Ishikawa (cell line): ENCODE measurements at regions not wholly inside any gene's neighbourhood (a gene's known extent, or its start where the extent isn't known, plus 50 kb on each side); places are given as distances from the start of the nearest gene placed in this dataset.

Experiments used
- CEBPB ChIP-seq: IDR thresholded peaks from 2 replicates; pipeline ENCODE4 v1.6.1; 2012
- CREB1 ChIP-seq: IDR thresholded peaks from 2 replicates; pipeline ENCODE4 v1.6.1; 2012; ENCODE audit warnings: low read depth
- EGR1 ChIP-seq: IDR thresholded peaks from 2 replicates; pipeline ENCODE4 v1.6.1; 2012
- EP300 ChIP-seq: IDR thresholded peaks from 2 replicates; pipeline ENCODE4 v1.6.1; 2012; ENCODE audit warnings: borderline replicate concordance
- FOXM1 ChIP-seq: IDR thresholded peaks from 2 replicates; pipeline ENCODE4 v1.6.1; 2012; ENCODE audit warnings: low read depth, borderline replicate concordance
- NFIC ChIP-seq: IDR thresholded peaks from 2 replicates; pipeline ENCODE4 v1.6.1; 2012
- RAD21 ChIP-seq: IDR thresholded peaks from 2 replicates; pipeline ENCODE4 v1.6.1; 2012; ENCODE audit warnings: low read depth
- TAF1 ChIP-seq: IDR thresholded peaks from 2 replicates; pipeline ENCODE4 v1.6.1; 2012; ENCODE audit warnings: low read depth, mild to moderate bottlenecking
- TCF12 ChIP-seq: IDR thresholded peaks from 2 replicates; pipeline ENCODE4 v1.6.1; 2012; ENCODE audit warnings: low read depth
- TEAD4 ChIP-seq: IDR thresholded peaks from 2 replicates; pipeline ENCODE4 v1.6.1; 2012
- YY1 ChIP-seq: IDR thresholded peaks from 2 replicates; pipeline ENCODE4 v1.6.1; 2012; ENCODE audit warnings: low read depth
- ZBTB7A ChIP-seq: IDR thresholded peaks from 2 replicates; pipeline ENCODE4 v1.6.1; 2012; ENCODE audit warnings: low read depth
- TF ChIP-seq, protein P1 (sequence below): IDR thresholded peaks from 2 replicates; pipeline ENCODE4 v1.6.1; 2012
- TF ChIP-seq, protein P2 (sequence below): IDR thresholded peaks from 2 replicates; pipeline ENCODE4 v1.6.1; 2012
- TF ChIP-seq, protein P3 (sequence below): IDR thresholded peaks from 2 replicates; pipeline ENCODE4 v1.6.1; 2012; ENCODE audit warnings: low read depth, mild to moderate bottlenecking

DNA sequence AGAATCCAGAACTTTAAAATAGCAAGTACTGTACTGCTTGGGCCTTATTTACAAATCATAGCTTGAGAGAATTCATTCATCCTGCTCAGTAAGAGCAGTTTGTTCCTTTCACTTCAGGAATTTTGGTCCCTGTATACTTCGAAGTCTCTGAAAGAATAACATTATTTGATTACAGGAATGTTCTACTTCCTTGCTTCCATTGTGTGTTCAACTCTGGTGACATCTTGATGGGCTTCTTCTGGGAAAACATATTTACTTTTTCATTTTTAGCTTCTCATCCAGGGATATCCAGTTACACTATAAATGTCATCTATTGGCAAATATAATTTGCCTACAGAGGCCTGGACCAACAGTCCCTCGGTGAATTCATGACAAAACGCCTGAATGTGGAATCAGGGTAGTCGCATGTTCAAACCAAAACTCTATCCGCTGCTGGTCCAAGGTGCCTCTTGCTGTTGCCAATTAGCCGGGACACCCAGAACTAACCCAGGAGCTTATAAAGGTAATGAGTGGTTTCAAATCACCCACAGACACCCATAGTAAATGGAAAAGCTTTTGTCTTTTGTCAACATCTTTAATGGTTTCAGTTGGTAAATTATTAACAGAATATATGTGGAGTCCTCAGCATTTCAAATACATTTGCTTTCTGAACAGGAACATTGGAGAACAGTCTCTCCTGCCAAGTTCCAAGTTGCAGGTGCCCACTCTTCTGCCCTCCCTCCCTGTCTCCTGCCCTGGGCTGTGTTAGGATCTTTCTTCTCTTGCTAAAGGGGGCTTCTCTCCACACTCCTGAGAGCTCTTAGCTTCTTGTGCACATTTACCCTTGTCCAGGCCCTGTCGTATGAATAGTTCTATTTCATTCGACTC, 162.5 kb upstream of the CITED2 start:
- TF ChIP-seq, protein P1, sequence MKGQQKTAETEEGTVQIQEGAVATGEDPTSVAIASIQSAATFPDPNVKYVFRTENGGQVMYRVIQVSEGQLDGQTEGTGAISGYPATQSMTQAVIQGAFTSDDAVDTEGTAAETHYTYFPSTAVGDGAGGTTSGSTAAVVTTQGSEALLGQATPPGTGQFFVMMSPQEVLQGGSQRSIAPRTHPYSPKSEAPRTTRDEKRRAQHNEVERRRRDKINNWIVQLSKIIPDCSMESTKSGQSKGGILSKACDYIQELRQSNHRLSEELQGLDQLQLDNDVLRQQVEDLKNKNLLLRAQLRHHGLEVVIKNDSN: no peak
- TF ChIP-seq, protein P2, sequence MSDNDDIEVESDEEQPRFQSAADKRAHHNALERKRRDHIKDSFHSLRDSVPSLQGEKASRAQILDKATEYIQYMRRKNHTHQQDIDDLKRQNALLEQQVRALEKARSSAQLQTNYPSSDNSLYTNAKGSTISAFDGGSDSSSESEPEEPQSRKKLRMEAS: no peak
- TF ChIP-seq CREB1 (no peak), CEBPB (no peak), FOXM1 (no peak)

DNA sequence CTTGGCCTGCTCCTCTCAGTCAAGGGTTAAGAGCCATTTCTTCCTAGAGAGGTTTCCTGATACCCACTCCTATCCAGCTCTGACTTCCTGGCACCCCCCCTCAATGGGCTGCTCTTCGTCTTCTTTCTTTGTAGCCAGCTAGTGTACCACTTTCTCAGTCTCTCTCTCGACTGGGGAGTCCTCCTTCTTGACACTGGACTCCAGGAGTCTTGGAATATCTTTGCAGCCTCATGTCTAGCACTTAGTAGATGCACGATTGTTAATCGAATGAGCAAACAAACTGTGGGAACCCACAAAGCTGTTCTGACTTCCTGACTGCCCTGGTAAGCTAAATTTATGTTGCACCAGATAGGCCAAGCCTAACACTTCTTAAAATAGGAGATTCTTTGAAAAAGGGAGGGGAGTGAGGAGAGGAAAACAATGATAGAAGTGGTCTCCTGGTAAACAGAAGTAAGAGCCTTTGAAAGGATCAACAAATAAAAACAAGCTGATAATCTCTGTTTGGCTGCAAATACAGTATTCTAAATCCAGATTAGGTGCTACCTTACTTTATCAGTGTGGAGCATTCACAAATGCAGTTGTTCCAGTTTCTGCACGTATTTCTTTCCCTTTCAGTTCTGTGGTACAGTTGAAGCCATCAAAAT, 160.1 kb upstream of the CITED2 start:
- TF ChIP-seq, protein P2: no peak
- no peak for TF ChIP-seq EGR1
- TF ChIP-seq TCF12: no peak
- TF ChIP-seq ZBTB7A: no peak

DNA sequence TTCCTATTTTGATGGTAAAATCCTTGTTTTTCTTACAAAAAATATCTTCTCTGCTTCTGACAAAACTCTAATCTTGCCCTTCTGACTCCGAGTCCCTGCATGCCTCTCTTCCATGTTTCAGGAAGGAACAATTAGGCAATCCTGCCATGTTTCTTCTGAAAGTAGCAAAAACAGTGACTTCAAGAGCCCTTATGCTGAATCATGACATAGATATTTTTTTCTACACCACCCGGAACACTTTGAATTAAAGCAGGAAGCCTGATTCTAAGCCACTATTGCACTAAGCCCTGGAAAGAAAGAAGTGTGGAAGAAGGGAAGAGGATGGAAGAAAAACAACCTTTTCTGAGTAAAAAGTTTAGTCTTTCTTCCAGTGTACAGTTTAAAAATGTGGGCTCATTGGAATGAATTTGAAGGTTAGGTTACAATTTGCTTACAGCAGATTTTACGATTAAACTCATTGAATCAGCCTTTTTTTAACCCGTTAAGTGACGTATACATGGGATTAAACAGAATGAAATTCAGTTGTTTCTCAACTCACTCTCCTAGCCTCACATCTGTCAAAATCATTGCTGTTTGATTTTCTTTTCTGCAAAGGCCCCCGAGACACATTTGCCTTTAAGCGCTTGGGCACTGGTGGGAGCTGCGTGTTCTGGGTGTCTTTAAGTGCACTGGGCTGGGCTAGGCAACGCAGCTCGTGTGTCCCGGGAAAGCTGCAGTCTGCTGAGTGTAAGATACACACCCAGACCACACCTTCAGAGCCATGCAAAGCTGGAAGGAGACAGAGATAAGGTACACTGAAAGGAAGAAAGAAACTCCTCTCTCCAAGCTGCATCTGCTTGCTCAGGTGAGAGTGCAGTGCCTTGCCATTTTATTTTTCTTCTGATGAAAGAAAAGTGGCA, 159.4 kb upstream of the CITED2 start:
- no peak for TF ChIP-seq TAF1
- TF ChIP-seq RAD21: no peak
- TF ChIP-seq CREB1: no peak
- no peak for TF ChIP-seq TEAD4
- no peak for TF ChIP-seq CEBPB
- TF ChIP-seq TCF12: no peak
- TF ChIP-seq NFIC: no peak
- TF ChIP-seq YY1: no peak
- TF ChIP-seq, protein P2: no peak
- no peak for TF ChIP-seq FOXM1
- TF ChIP-seq EGR1: no peak
- no peak for TF ChIP-seq EP300
- TF ChIP-seq, protein P1: no peak
- TF ChIP-seq, protein P3, sequence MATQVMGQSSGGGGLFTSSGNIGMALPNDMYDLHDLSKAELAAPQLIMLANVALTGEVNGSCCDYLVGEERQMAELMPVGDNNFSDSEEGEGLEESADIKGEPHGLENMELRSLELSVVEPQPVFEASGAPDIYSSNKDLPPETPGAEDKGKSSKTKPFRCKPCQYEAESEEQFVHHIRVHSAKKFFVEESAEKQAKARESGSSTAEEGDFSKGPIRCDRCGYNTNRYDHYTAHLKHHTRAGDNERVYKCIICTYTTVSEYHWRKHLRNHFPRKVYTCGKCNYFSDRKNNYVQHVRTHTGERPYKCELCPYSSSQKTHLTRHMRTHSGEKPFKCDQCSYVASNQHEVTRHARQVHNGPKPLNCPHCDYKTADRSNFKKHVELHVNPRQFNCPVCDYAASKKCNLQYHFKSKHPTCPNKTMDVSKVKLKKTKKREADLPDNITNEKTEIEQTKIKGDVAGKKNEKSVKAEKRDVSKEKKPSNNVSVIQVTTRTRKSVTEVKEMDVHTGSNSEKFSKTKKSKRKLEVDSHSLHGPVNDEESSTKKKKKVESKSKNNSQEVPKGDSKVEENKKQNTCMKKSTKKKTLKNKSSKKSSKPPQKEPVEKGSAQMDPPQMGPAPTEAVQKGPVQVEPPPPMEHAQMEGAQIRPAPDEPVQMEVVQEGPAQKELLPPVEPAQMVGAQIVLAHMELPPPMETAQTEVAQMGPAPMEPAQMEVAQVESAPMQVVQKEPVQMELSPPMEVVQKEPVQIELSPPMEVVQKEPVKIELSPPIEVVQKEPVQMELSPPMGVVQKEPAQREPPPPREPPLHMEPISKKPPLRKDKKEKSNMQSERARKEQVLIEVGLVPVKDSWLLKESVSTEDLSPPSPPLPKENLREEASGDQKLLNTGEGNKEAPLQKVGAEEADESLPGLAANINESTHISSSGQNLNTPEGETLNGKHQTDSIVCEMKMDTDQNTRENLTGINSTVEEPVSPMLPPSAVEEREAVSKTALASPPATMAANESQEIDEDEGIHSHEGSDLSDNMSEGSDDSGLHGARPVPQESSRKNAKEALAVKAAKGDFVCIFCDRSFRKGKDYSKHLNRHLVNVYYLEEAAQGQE: no peak
- TF ChIP-seq ZBTB7A: no peak

DNA sequence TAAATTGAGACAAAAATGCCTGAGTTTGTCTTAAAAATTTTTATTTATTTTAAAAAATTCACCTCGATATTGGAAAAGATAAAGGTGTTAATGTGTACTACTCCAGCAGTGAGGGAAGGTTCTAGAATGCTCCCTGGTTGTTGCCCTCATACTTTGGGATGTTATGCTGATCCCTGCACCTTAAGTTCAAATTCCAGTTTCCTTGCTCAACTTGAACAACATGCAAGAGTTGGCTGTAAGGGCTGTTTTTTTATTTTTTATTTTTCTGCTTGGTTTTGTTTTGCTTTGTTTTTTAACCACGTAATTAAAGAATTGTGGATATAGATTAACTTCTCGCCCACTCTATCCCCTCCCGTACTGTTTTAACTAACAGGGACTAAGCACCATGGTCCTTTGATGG, 158.7 kb upstream of the CITED2 start:
- TF ChIP-seq, protein P3: no peak
- TF ChIP-seq TEAD4: no peak

DNA sequence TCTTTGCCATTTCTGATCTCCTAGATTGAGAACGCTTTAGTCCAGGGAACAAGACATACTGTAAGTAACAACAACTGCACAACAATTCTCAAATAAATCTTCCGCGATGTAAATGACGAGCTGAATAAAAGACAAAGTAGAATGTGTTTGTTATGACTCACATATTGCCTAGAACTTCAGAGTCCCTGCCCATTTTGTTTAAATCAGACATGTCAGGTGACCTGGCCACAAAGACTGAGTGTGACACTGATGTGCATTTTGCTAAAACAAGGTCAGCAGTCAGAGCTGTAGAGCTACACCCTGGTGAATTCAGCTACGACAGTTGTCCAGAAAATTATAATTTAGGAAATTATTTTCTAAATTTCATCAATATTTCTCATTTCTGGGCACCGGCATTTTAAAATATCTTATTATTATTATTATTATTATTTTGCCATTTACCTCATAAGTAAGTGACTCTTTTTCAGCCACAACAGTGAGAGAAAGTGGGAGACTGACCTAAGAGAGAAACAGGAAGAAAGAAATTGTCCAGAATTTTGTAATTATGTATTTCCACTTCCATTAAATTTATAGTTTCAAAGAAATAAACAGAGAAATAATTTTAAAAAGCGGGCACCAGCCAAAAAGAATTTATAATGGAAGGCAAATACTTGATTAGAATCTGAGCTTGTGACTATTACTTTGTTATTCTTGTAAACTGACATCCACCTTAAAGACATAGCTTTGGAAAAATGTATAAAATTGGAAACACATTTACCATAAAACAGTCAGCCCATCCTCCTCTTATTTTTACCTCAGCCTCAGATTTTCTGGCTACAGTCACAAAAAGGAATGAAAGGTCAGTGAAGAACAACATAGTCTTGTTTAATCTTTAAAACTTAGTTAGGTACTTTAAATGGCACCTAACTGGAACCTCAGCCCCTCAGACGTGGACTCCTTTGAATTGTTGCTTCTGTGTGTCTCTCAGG, 157.0 kb upstream of the CITED2 start:
- TF ChIP-seq TAF1 (no peak), EP300 (no peak), YY1 (no peak), NFIC (no peak), FOXM1 (no peak), RAD21 (no peak), ZBTB7A (no peak), TCF12 (no peak), CEBPB (no peak)
- TF ChIP-seq, protein P2: no peak
- TF ChIP-seq, protein P3: no peak
